Right lobe of liver (tissue), 6 donors: ENCODE measurements at regions not wholly inside any gene's neighbourhood (a gene's known extent, or its start where the extent isn't known, plus 50 kb on each side); places are given as distances from the start of the nearest gene placed in this dataset.

ENCODE experiments used
- ATAC-seq, 4 donors: fragments of 200-7000 bp; cut with Tn5 transposase; one replicate each; pipeline ENCODE4 v1.9.1; 2020; ENCODE audit warnings: mild to moderate bottlenecking in 4 of 4, moderate library complexity in 4 of 4
- DNase-seq, 3 donors: peaks; one replicate each; pipeline ENCODE4 v3.0.0-alpha.2; 2020
- H3K27ac ChIP-seq, 3 donors: fragments of 200-600 bp; one replicate each; pipeline ENCODE4 v1.8.0; 2022
- H3K27me3 ChIP-seq, 2 donors: fragments of 200-600 bp; one replicate each; pipeline ENCODE4 v1.8.0; 2022
- H3K36me3 ChIP-seq, 4 donors: fragments of 200-600 bp; sonication (generic) in 1 of 4; one replicate each; pipeline versions ENCODE4 v1.5.1 to v1.8.0; 2017 to 2022; ENCODE audit warnings: control low read depth in 1 of 4
- H3K4me1 ChIP-seq, 4 donors: fragments of 200-600 bp; sonication (generic) in 1 of 4; one replicate each; pipeline versions ENCODE4 v1.5.1 to v1.8.0; 2017 to 2022; ENCODE audit warnings: control low read depth in 1 of 4
- H3K4me3 ChIP-seq, 3 donors: fragments of 200-600 bp; one replicate each; pipeline ENCODE4 v1.8.0; 2022
- H3K9me3 ChIP-seq, 4 donors: fragments of 200-600 bp; sonication (generic) in 1 of 4; one replicate each; pipeline versions ENCODE4 v1.5.1 to v1.8.0; 2017 to 2022; ENCODE audit warnings: control low read depth in 1 of 4
- POLR2A ChIP-seq: fragments of 450-650 bp; IDR thresholded peaks from one replicate; pipeline ENCODE4 v1.6.1; 2017; ENCODE audit warnings: antibody characterized with exemption, mild to moderate bottlenecking
- WGBS: methylation state at CpG from one replicate; pipeline ENCODE4 v1.1.6; 2018; ENCODE audit warnings: low coverage, low lambda C conversion rate; ENCODE audit not compliant: insufficient coverage; ENCODE audit errors: missing lambda C conversion rate; 5-methylcytosine and 5-hydroxymethylcytosine counted together
- intact Hi-C, 2 donors: fragments of 100-400 bp; cut with DNase I; formaldehyde crosslinking; loops; one replicate each; pipeline versions ENCODE4 v1.11.2 to v1.14.1; 2022
- TF ChIP-seq, protein P1 (sequence below), 4 donors: fragments of 200-600 bp in 3 of 4; fragments of 450-650 bp in 1 of 4; IDR thresholded peaks; one replicate each; pipeline versions ENCODE4 v1.5.1 to v1.8.0; 2016 to 2022; ENCODE audit warnings: antibody characterized with exemption in 4 of 4, mild to moderate bottlenecking in 2 of 4
- donor health status: DM: no; HTN: yes; CAD: no.
- donor health status: DM: no; HTN: no; CAD: no.
- donor health status: DM: no; HTN: no; CAD: no.
- donor health status: DM: no; HTN: yes; CAD: no.
- donor health status: DM: no; HTN: yes; CAD: no.

- H3K9me3 ChIP-seq = no peaks in the 10 kb centered on the region
- TF ChIP-seq, protein P1, sequence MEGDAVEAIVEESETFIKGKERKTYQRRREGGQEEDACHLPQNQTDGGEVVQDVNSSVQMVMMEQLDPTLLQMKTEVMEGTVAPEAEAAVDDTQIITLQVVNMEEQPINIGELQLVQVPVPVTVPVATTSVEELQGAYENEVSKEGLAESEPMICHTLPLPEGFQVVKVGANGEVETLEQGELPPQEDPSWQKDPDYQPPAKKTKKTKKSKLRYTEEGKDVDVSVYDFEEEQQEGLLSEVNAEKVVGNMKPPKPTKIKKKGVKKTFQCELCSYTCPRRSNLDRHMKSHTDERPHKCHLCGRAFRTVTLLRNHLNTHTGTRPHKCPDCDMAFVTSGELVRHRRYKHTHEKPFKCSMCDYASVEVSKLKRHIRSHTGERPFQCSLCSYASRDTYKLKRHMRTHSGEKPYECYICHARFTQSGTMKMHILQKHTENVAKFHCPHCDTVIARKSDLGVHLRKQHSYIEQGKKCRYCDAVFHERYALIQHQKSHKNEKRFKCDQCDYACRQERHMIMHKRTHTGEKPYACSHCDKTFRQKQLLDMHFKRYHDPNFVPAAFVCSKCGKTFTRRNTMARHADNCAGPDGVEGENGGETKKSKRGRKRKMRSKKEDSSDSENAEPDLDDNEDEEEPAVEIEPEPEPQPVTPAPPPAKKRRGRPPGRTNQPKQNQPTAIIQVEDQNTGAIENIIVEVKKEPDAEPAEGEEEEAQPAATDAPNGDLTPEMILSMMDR (IDR thresholded peaks at IDR 0.05) = no peak
- no peak for TF ChIP-seq POLR2A
- H3K4me1 ChIP-seq = no peaks in the 10 kb centered on the region
- 28% methylated on average over 2 of the region's 2 CpGs for WGBS
- H3K27me3 ChIP-seq = no peaks in the 10 kb centered on the region
- no peaks in the 10 kb centered on the region for H3K36me3 ChIP-seq
- no peak overlapping the region for H3K4me3 ChIP-seq
- ATAC-seq = no peak
- H3K27ac ChIP-seq = no peak overlapping the region
- DNase-seq = no peak
- intact Hi-C loops = no loop called here
These were observed 543.2 kb upstream of the API5 start for GRCh38 chr11:42768576-42768975.

DNA sequence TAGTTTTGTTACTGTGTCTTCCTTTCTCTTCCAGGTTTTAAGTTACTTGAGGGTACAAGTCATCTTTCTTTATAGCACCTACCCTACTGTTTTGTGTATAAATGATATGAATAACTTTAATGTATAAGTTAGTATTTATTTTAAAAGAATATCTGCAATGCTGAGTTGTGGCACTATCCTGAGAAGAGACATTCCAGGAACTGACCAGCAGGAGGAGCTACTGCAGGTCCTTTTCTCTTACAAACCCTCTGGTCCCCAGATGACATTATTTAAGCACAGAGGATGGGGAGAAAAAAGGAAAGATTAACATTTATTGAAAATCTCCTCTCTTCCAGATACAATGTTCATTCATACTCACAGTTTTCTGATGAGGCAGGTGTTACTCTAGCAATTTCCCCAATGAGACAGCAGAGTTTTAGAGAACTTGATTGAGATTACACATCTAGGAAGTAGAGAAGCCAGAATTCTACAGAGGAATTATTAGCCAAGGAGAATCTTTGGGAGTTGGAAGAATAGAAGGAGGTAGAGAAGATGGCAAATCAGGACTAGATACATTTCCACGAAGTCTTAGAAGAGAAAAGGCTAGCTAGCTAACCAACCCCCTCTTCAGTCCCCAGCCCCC lies 541.2 kb upstream of the API5 start:
- ATAC-seq = peak; percentile 42 to 63 (median 54)
- Histone ChIP-seq H3K27ac (no peak overlapping the region), H3K36me3 (no peaks in the 10 kb centered on the region), H3K4me3 (no peak overlapping the region), H3K9me3 (no peaks in the 10 kb centered on the region), H3K4me1 (no peaks in the 10 kb centered on the region), H3K27me3 (no peaks in the 10 kb centered on the region)
- DNase-seq = peak in 1 of 3 donors; percentile 40
- intact Hi-C loops = loop anchor here (10.0 kb wide), 2 partner anchors 504 to 514 kb away; no protein-coding TSS in a partner anchor
- no peak for TF ChIP-seq POLR2A
- TF ChIP-seq, protein P1 (IDR thresholded peaks at IDR 0.05) = peak; percentile 43 to 68 (median 66)
- WGBS = 13% methylated on average over 1 of the region's 1 CpG

- H3K4me1 ChIP-seq = no peaks in the 10 kb centered on the region
- H3K27ac ChIP-seq = no peak overlapping the region
- DNase-seq = no peak
- 27% methylated on average over 5 of the region's 5 CpGs for WGBS
- no peak overlapping the region for H3K4me3 ChIP-seq
- intact Hi-C loops = loop anchor here (10.0 kb wide), 2 partner anchors 502 to 512 kb away; no protein-coding TSS in a partner anchor
- no peaks in the 10 kb centered on the region for H3K36me3 ChIP-seq
- H3K27me3 ChIP-seq = no peaks in the 10 kb centered on the region
- no peak for ATAC-seq
- TF ChIP-seq, protein P1 (IDR thresholded peaks at IDR 0.05) = no peak
- no peak for TF ChIP-seq POLR2A
- no peaks in the 10 kb centered on the region for H3K9me3 ChIP-seq
These were observed 538.9 kb upstream of the API5 start for GRCh38 chr11:42772886-42773285.

GRCh38 chr11:42773729-42774128 lies 538.1 kb upstream of the API5 start:
- Histone ChIP-seq H3K4me1 (no peaks in the 10 kb centered on the region), H3K36me3 (no peaks in the 10 kb centered on the region), H3K27me3 (no peaks in the 10 kb centered on the region), H3K27ac (no peak overlapping the region), H3K9me3 (no peaks in the 10 kb centered on the region), H3K4me3 (no peak overlapping the region)
- no peak for ATAC-seq
- intact Hi-C loops = loop anchor here (10.0 kb wide), 2 partner anchors 501 to 511 kb away; no protein-coding TSS in a partner anchor
- no peak for DNase-seq
- 52% methylated on average over 5 of the region's 5 CpGs for WGBS
- TF ChIP-seq, protein P1 (IDR thresholded peaks at IDR 0.05) = no peak
- TF ChIP-seq POLR2A = no peak
